HEK293 (cell line): ENCODE measurements at regions not wholly inside any gene's neighbourhood (a gene's known extent, or its start where the extent isn't known, plus 50 kb on each side); places are given as distances from the start of the nearest gene placed in this dataset.

Experiments
- CTCF ChIA-PET: fragments of 350-600 bp; formaldehyde crosslinking; extraction: SDS; loops from one replicate; lab custom pipeline; 2021; ENCODE audit warnings: antibody characterized with exemption; lab: Yijun Ruan, JAX
- POLR2A ChIA-PET: fragments of 300-600 bp; formaldehyde crosslinking; extraction: SDS; loops from one replicate; lab custom pipeline; 2020; ENCODE audit warnings: antibody characterized with exemption, inconsistent platforms; lab: Yijun Ruan, JAX
- H3K27ac ChIP-seq: fragments of 200-500 bp; sonication (Bioruptor generic); 2 replicates; pipeline ENCODE4 v1.5.1; 2014; ENCODE audit warnings: low read depth, low read length, control low read depth, inconsistent platforms; ENCODE audit errors: extremely low read depth
- H3K36me3 ChIP-seq, 2 experiments: fragments of 200-500 bp in 1 of 2; sonication (Bioruptor generic) in 1 of 2; 1 replicate in 1 of 2; 2 replicates in 1 of 2; pipeline ENCODE4 v1.5.1; 2014 to 2017; ENCODE audit warnings: inconsistent platforms in 2 of 2, low read length in 2 of 2; ENCODE audit not compliant: control insufficient read depth in 2 of 2, insufficient read depth in 1 of 2
- H3K4me1 ChIP-seq: fragments of 200-500 bp; sonication (Bioruptor generic); 2 replicates; pipeline ENCODE4 v1.5.1; 2014; ENCODE audit warnings: mild to moderate bottlenecking, low read length, inconsistent platforms; ENCODE audit not compliant: control insufficient read depth, insufficient read depth
- H3K4me3 ChIP-seq: 2 replicates; pipeline ENCODE4 v1.5.1; 2011; ENCODE audit warnings: low read depth, mild to moderate bottlenecking, control low read depth, low read length, moderate library complexity
- H3K9me3 ChIP-seq: fragments of 200-500 bp; sonication (Bioruptor generic); 2 replicates; pipeline ENCODE4 v1.5.1; 2014; ENCODE audit warnings: low read depth, low read length, inconsistent platforms; ENCODE audit not compliant: control insufficient read depth, insufficient read depth
- GLI2 ChIP-seq: fragments of 450-650 bp; formaldehyde crosslinking; IDR thresholded peaks from 2 replicates; pipeline ENCODE4; 2017; ENCODE audit warnings: missing biosample characterization, missing genetic modification characterization, low read depth, borderline replicate concordance
- HIC1 ChIP-seq: fragments of 450-650 bp; formaldehyde crosslinking; IDR thresholded peaks from 2 replicates; pipeline ENCODE4 v1.5.1; 2016; ENCODE audit warnings: missing biosample characterization, missing genetic modification characterization
- INSM2 ChIP-seq: fragments of 450-650 bp; formaldehyde crosslinking; IDR thresholded peaks from 2 replicates; pipeline ENCODE4 v1.5.1; 2016; ENCODE audit warnings: missing biosample characterization, missing genetic modification characterization
- OSR2 ChIP-seq: fragments of 450-650 bp; formaldehyde crosslinking; IDR thresholded peaks from 2 replicates; pipeline ENCODE4 v1.5.1; 2016; ENCODE audit warnings: missing biosample characterization, missing genetic modification characterization
- PATZ1 ChIP-seq: fragments of 450-650 bp; formaldehyde crosslinking; IDR thresholded peaks from 2 replicates; pipeline ENCODE4 v1.5.1; 2016; ENCODE audit warnings: missing biosample characterization, missing genetic modification characterization
- SP2 ChIP-seq: fragments of 450-650 bp; formaldehyde crosslinking; IDR thresholded peaks from 2 replicates; pipeline ENCODE4 v1.5.1; 2016; ENCODE audit warnings: missing biosample characterization, missing genetic modification characterization
- TCF7L2 ChIP-seq: IDR thresholded peaks from 2 replicates; pipeline ENCODE4 v1.6.1; 2011; ENCODE audit warnings: low read depth, mild to moderate bottlenecking, inconsistent platforms, low read length, moderate library complexity, borderline replicate concordance
- YY2 ChIP-seq: fragments of 450-650 bp; formaldehyde crosslinking; IDR thresholded peaks from 2 replicates; pipeline ENCODE4 v1.5.1; 2016; ENCODE audit warnings: missing biosample characterization, missing genetic modification characterization
- ZFP41 ChIP-seq: fragments of 450-650 bp; formaldehyde crosslinking; IDR thresholded peaks from 2 replicates; pipeline ENCODE4 v1.5.1; 2016; ENCODE audit warnings: missing biosample characterization, missing genetic modification characterization, borderline replicate concordance
- ZNF146 ChIP-seq: fragments of 450-650 bp; formaldehyde crosslinking; IDR thresholded peaks from 2 replicates; pipeline ENCODE4 v1.5.1; 2016; ENCODE audit warnings: missing biosample characterization, missing genetic modification characterization
- ZNF155 ChIP-seq: fragments of 450-650 bp; formaldehyde crosslinking; IDR thresholded peaks from 2 replicates; pipeline ENCODE4 v1.5.1; 2016; ENCODE audit warnings: missing biosample characterization, missing genetic modification characterization
- ZNF239 ChIP-seq: fragments of 450-650 bp; formaldehyde crosslinking; IDR thresholded peaks from 2 replicates; pipeline ENCODE4 v1.5.1; 2016; ENCODE audit warnings: missing biosample characterization, missing genetic modification characterization
- ZNF292 ChIP-seq: fragments of 450-650 bp; formaldehyde crosslinking; IDR thresholded peaks from 2 replicates; pipeline ENCODE4 v1.5.1; 2016; ENCODE audit warnings: low read depth, missing biosample characterization, missing genetic modification characterization, borderline replicate concordance
- ZNF354C ChIP-seq: fragments of 450-650 bp; formaldehyde crosslinking; IDR thresholded peaks from 2 replicates; pipeline ENCODE4 v1.5.1; 2016; ENCODE audit warnings: missing biosample characterization, missing genetic modification characterization, low read depth, borderline replicate concordance
- ZNF391 ChIP-seq: fragments of 450-650 bp; formaldehyde crosslinking; IDR thresholded peaks from 2 replicates; pipeline ENCODE4 v1.5.1; 2016; ENCODE audit warnings: low read depth, missing biosample characterization, missing genetic modification characterization, borderline replicate concordance
- ZNF433 ChIP-seq: fragments of 450-650 bp; formaldehyde crosslinking; IDR thresholded peaks from 2 replicates; pipeline ENCODE4 v1.5.1; 2016; ENCODE audit warnings: missing biosample characterization, missing genetic modification characterization, low read depth
- ZNF548 ChIP-seq: fragments of 450-650 bp; formaldehyde crosslinking; IDR thresholded peaks from 2 replicates; pipeline ENCODE4 v1.5.1; 2016; ENCODE audit warnings: missing biosample characterization, missing genetic modification characterization
- ZNF580 ChIP-seq: fragments of 450-650 bp; formaldehyde crosslinking; IDR thresholded peaks from 2 replicates; pipeline ENCODE4 v1.5.1; 2016; ENCODE audit warnings: missing biosample characterization, missing genetic modification characterization
- ZNF701 ChIP-seq: fragments of 450-650 bp; formaldehyde crosslinking; IDR thresholded peaks from 2 replicates; pipeline ENCODE4 v1.5.1; 2016; ENCODE audit warnings: missing biosample characterization, missing genetic modification characterization
- ZNF776 ChIP-seq: fragments of 450-650 bp; formaldehyde crosslinking; IDR thresholded peaks from 2 replicates; pipeline ENCODE4 v1.5.0; 2017; ENCODE audit warnings: missing biosample characterization, missing genetic modification characterization, borderline replicate concordance
- ZSCAN16 ChIP-seq: fragments of 450-650 bp; formaldehyde crosslinking; IDR thresholded peaks from 2 replicates; pipeline ENCODE4 v1.5.1; 2016; ENCODE audit warnings: missing biosample characterization, missing genetic modification characterization

GRCh38 chr5:87845734-87846133, 422.9 kb downstream of the TMEM161B start:
- peaks cover 8% of the 10 kb centered on the region; the same call in 1 of the 2 replicates for H3K4me1 ChIP-seq
- no peaks in the 10 kb centered on the region for H3K9me3 ChIP-seq
- CTCF ChIA-PET, result interaction anchor here (0.6 kb wide), 2 partner anchors 33 to 40 kb away, joined by 5 read pairs; no protein-coding TSS in a partner anchor
- H3K27ac ChIP-seq, result no peak overlapping the region
- POLR2A ChIA-PET, result no interaction called here
- no peak overlapping the region for H3K4me3 ChIP-seq
- TF ChIP-seq TCF7L2, result no peak
- TF ChIP-seq ZFP41 (tag by site-specific recombination), result no peak
- H3K36me3 ChIP-seq, result no peaks in the 10 kb centered on the region

- ChIA-PET CTCF (no interaction called here), POLR2A (no interaction called here)
- H3K9me3 ChIP-seq, result no peaks in the 10 kb centered on the region
- H3K4me1 ChIP-seq, result 0 out of 2 replicates have a peak, but pooled peaks cover under 1% of the 10 kb centered on the region
- H3K27ac ChIP-seq, result no peak overlapping the region
- H3K4me3 ChIP-seq, result no peak overlapping the region
- no peaks in the 10 kb centered on the region for H3K36me3 ChIP-seq
- TF ChIP-seq ZNF239 (tag by site-specific recombination), result no peak
- no peak for TF ChIP-seq PATZ1 (tag by site-specific recombination)
- TF ChIP-seq ZNF146 (tag by site-specific recombination), result no peak
- no peak for TF ChIP-seq ZNF391 (tag by site-specific recombination)
- TF ChIP-seq YY2, result no peak
- TF ChIP-seq ZNF776 (tag by site-specific recombination), result no peak
- no peak for TF ChIP-seq INSM2 (tag by site-specific recombination)
- no peak for TF ChIP-seq ZNF292 (tag by site-specific recombination)
- TF ChIP-seq ZNF701 (tag by site-specific recombination), result no peak
- TF ChIP-seq ZSCAN16, result no peak
- TF ChIP-seq ZNF580, result no peak
- no peak for TF ChIP-seq ZNF155
- no peak for TF ChIP-seq OSR2 (tag by site-specific recombination)
- TF ChIP-seq ZNF548 (tag by site-specific recombination), result no peak
- no peak for TF ChIP-seq SP2 (tag by site-specific recombination)
- no peak for TF ChIP-seq ZNF354C (tag by site-specific recombination)
- no peak for TF ChIP-seq GLI2
Measured at GRCh38 chr5:87844866-87845265, 423.8 kb downstream of the TMEM161B start.

GRCh38 chr5:87844449-87844848, 424.2 kb downstream of the TMEM161B start:
- TF ChIP-seq ZNF433 (no peak), HIC1 (no peak)
- Histone ChIP-seq H3K36me3 (no peaks in the 10 kb centered on the region), H3K4me3 (no peak overlapping the region), H3K9me3 (no peaks in the 10 kb centered on the region), H3K4me1 (no peaks in the 10 kb centered on the region), H3K27ac (no peak overlapping the region)
- ChIA-PET CTCF (interaction anchor here (0.6 to 0.7 kb wide), 2 partner anchors 19 to 71 kb away, joined by 3 read pairs; no protein-coding TSS in a partner anchor), POLR2A (no interaction called here)
